Middle frontal gyrus (tissue), 1 donor: ENCODE measurements at regions not wholly inside any gene's neighbourhood (a gene's known extent, or its start where the extent isn't known, plus 50 kb on each side); places are given as distances from the start of the nearest gene placed in this dataset.
"Not testable (repeated sequence)": the region's sequence is repeated elsewhere in the genome, so short reads cannot be mapped to it uniquely, and the experiment has no call there.

Source experiments
- DNase-seq: peaks from one replicate; pipeline ENCODE4 v3.0.0-alpha.2; 2015; ENCODE audit warnings: low spot score; ENCODE audit errors: extremely low spot score

DNA sequence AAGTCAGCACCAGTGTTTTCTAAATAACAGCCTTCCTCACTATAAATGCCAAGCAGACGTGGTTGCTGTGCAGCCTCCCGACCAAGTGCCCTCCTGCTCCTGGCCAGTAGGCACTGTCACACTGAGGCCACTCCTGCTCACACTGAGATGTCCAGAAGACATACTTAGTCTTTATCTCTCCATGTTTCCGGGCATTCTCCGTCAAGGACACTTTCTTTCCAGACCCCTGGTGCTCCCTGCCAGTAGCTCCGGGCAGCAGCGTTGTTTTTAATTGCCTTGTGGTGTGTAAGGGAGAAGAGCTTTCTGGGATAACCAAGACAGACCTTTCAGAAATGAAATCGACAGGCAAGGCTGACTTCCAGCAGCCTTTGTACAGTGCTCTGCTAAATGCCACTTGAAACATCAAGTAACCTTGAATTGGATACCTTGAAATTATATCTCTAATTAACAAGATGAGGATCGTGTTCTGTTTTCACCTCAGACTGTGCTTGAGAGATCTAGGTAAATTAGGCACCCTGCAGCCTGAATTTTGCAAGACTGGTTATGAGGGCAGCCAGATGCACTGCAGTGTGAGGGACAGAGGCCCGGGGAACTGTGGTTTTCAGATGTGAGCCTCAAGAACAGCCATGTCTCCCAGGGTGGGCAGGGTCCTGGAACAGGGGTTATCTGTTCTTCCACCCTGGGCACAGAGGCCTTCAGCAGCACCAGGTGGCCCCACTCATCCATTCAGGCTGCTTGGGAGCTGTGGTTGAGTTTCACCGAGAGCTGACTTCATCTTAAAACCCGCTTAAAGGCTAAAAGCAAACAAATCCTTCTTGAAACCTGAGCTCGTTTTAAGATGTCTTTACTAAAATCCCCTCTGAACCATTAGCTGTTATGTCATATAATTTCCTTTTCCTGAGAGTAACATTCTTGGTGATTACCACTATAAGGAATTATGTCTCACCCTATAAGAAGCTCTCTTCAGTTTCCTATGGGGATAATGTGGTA lies 105.5 kb upstream of the IL12A start:
- DNase-seq: no peak

GRCh38 chr3:159884661-159885402 lies 103.8 kb upstream of the IL12A start:
- DNase-seq: no peak

GRCh38 chr3:159886050-159886449 lies 102.6 kb upstream of the IL12A start:
- DNase-seq: no peak

DNA sequence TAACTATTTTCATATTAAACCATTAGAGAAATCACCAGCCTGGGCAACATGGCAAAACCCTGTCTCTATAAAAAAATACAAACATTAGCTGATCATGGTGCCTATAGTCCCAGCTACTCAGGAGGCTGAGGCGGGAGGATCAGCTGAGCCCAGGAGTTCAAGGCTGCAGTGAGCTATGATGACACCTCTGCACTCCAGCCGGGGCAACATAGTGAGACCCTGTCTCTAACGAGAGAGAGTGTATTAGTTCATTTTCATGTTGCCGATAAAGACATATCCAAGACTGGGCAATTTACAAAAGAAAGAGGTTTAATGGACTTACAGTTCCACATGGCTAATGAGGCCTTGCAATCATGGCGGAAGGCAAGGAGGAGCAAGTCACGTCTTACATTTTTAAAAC lies 102.1 kb upstream of the IL12A start:
- not testable (repeated sequence) for DNase-seq

GRCh38 chr3:159887168-159887567 lies 101.5 kb upstream of the IL12A start:
- no peak for DNase-seq

DNA sequence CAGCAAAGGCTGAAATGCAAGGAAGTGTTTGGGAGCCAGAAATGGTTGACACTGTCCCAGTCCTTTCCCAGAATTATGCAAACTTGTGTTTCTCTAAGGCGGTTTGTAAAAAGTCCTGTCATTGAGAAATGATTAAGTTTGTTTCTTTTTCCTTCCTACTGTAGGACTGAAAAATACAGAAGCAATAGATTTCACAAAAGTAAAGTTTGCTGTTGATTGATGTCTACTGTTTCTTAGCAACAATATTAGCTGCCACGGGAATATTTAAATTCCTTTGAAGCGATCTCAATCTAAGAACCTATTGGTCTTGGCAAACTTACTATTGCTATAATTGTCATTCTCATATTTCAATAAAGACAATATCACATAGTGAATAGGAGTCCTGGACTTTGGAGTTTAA lies 100.7 kb upstream of the IL12A start:
- no peak for DNase-seq

DNA sequence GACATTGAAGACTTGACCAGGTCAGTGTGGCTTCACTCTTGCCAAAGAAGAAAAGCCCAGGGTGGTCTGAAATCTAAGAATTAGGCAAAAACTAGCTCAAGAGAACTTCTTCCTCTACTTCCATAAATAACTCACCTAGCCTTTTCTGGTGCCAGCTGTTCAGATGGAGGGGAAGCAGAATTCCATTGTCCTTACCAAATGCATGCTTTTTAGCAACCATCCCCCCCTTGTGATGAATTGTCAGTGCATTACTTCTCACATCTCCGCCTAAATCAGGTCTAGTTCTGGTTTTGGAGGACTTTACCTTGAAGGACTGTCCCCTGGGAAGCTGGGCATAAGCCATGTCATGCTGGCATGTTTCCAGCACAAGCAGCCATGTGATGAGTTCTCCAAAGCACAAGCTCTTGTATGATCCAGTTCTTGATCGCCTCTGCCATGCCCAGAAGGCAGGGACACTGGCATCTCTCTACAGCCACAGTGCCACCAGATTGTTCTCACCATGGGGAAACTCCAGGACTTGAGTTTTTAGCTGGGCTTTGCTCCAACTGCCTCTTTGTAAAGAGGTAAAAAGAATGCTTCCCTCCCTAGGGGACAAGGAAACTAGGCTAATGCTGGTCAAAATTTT lies 96.4 kb upstream of the IL12A start:
- DNase-seq: no peak

- no peak for DNase-seq
These were observed 95.8 kb upstream of the IL12A start for GRCh38 chr3:159892801-159893200.

GRCh38 chr3:159894386-159894785 lies 94.2 kb upstream of the IL12A start:
- DNase-seq: no peak

GRCh38 chr3:159895430-159895829 lies 93.2 kb upstream of the IL12A start:
- DNase-seq: no peak

DNA sequence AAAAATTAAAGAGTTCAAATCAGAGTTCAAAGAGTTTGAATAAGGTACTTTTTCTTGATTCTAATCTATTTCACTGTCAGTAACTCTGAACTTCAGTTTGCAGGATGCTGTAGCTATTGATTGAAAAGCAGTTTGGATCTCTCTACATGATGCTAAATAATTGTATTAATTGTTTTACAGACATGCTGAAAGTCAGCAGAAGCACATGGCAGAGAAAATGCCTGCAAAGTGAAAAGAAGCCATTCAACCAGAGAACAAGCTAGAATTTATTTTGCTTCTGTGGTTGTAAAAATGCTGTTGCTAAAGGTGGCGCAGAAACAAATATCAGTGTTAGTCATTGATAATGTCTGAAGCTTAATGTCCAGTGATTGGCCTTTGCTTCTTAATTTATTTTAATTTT lies 92.1 kb upstream of the IL12A start:
- no peak for DNase-seq

- no peak for DNase-seq
These were observed 91.1 kb upstream of the IL12A start for GRCh38 chr3:159897331-159898075.

GRCh38 chr3:159898147-159898546 lies 90.5 kb upstream of the IL12A start:
- no peak for DNase-seq

DNA sequence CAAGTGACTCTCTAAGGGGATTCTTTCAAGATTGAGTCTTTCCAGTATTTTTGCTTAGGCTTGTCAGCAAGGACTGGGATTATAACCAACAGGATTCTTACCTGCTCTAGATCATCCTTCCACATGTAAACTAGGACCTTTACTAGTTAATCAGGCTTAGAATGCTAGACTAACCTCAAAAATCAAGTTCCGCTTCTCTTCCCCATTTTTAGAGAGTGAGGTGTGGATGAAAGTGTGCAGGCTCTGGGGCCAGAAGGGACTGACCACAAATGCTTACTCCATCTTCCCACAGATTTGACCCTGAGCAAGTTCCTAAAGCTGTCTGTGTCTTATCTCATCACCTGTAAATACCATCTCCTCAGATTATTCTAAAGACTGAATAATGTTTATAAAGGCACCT lies 89.5 kb upstream of the IL12A start:
- no peak for DNase-seq

DNA sequence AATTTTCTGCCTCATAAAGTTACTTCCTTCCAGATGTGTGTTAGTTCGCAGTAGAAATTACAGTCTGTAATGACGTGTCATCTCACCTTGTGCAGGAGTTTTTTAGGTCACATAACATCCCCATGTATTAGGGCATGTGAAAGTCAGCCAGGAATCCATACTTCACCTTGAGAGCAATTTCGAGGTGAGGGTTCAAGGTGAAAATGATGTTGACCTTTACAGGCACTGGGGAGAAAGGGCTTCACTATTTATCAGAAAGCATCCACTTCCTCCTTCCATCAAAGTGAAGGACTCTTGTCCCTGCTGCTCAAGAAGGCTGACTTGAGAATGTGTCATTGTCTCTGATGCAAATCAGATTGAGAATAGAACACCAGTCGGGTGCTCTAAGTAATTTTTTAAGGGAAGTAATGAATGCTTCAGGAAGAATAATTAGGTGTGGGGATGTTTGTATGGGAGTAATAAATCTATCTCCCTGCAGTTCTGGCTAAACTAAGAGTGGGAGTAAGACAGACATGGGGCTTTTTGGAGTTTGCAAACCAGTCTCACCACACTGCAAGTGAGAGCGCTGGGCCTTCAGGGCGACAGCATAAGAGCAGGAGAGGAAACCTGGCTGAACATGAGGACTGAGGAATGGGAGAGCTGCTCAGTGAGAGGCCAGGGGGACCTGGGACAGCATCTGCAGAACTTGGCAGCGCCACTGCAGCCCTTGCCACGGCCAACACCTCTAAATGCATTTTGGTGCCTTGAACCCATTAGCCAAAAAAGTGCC lies 85.9 kb upstream of the IL12A start:
- no peak for DNase-seq

GRCh38 chr3:159904455-159904854 lies 84.2 kb upstream of the IL12A start:
- no peak for DNase-seq

- no peak for DNase-seq
These were observed 83.7 kb upstream of the IL12A start for GRCh38 chr3:159904911-159905310.

GRCh38 chr3:159907828-159908227 lies 80.8 kb upstream of the IL12A start:
- no peak for DNase-seq

DNA sequence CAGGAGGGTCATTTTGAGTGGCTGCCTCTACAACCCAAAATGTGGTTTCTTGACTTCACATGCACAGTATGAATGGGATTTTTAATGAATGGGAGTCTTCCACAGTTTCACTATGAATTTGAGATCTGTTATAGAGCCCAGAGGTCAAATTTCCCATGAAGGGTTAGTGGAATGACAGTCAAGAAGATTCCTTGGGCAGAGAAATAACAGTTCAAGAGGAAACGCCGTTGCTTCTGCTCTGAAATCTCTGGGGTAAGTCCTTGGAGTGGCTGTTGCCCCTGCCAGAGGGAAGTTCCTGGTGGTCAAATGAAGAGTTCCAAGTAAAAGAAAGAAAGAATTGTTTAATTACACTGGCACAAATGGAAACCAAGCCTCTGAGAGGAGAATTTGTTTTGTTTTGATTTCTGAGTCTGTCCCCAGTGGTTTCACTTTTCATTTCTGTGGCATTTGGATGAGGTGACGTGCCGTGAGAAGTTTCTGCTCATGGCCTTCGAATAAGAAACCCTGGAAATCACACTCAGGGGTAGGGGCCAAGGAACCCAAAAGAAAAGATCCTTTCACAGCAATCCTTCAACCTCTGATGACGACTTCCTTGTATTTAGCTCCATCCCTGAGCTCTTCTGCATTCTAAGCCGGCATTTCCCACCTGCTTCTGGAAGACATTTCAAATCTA lies 77.5 kb upstream of the IL12A start:
- DNase-seq: no peak

- DNase-seq: no peak
These were observed 77.0 kb upstream of the IL12A start for GRCh38 chr3:159911664-159912037.
